ENCODE measurements at regions not wholly inside any gene's neighbourhood (a gene's known extent, or its start where the extent isn't known, plus 50 kb on each side); places are given as distances from the start of the nearest gene placed in this dataset.

- TF ChIP-seq CTCF (conservative IDR thresholded peaks at IDR 0.05) (no peak), ZFX (IDR thresholded peaks at IDR 0.05) (no peak)
Observed at GRCh38 chr5:12672141-12672540, 767.9 kb upstream of the CTNND2 start.
